GM21723 (cell line): ENCODE measurements at regions not wholly inside any gene's neighbourhood (a gene's known extent, or its start where the extent isn't known, plus 50 kb on each side); places are given as distances from the start of the nearest gene placed in this dataset.
"Not testable (repeated sequence)": the region's sequence is repeated elsewhere in the genome, so short reads cannot be mapped to it uniquely, and the experiment has no call there.

Source experiments
- ATAC-seq: cut with Tn5 transposase; IDR thresholded peaks from one replicate; pipeline ENCODE4 v1.9.1; 2021; ENCODE audit warnings: mild to moderate bottlenecking, moderate library complexity; ENCODE audit not compliant: unreplicated experiment

DNA sequence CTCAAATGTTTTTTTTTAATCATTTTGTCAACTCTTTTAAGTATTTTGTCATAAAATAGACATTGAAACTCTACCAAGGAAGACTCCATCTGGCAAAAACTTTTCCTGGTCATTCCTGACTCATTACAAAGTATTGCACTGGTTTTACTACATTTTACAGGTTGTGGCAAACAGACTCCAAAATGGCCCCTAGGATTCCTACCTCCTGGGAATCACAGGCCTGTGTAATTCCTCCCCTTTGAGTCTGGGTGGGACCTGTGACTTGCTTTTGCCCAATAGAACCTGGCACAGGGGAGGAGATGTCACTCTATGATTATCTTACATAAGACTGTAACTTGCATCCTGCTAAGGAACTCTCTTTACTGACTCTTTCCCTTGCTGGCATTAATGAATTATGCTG lies 123.6 kb upstream of the KCNJ6 start:
- ATAC-seq: no peak

DNA sequence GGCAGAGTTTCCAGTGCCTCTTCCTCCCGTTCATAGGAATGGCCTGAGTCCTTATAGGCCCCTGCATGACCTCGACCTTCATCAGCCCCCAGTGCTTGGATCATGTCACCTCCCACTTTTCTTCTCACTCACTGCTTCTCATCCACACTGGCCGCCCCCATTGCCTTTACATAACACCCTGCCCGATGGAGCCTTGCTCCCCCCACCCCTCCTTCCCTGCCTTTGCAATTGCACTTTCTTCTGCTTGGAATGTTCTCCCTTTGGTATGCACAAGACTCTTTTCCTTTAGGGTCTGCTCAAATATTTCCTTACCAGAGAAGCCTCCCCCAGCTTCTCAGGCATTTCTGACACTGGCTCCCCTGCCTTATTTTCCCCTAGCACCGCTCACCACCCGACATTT lies 125.2 kb upstream of the KCNJ6 start:
- ATAC-seq: no peak

DNA sequence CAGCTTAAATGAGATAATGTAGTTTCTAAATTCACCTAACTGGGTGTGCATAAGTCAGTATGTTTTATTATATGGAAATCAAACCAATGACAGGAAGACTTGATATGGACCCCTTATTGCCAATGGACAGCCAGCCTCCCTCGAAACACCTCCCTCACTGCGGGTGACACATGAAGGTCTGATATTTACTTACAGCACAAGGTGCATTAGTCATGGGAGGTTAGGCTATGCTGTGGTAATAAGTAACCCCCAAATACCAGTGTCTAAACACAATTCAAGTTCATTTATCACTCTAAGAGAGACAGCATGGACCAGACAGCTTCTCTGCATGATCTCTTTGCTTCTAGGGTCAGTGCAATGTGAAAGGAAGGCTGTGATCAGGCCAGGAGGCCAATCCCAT lies 126.0 kb upstream of the KCNJ6 start:
- no peak for ATAC-seq

DNA sequence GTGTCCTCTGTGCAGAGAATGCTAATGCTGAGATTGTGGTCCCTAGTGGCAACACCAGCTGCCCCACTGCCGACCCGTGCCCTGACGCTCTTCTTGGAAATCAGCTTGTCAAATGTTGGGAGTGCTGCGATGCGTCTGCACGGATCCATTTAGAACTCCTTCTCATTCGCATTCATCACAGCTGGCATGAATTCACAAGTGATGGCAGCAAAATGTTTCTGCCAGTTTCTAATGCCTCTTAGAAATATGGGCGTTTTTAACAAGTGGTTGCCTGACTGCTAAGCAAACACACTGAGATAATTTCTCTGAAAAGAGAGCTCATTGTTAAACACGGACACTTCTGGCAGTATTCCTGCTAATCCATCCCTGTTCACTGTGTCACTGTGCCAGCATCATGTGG lies 131.9 kb upstream of the KCNJ6 start:
- no peak for ATAC-seq

DNA sequence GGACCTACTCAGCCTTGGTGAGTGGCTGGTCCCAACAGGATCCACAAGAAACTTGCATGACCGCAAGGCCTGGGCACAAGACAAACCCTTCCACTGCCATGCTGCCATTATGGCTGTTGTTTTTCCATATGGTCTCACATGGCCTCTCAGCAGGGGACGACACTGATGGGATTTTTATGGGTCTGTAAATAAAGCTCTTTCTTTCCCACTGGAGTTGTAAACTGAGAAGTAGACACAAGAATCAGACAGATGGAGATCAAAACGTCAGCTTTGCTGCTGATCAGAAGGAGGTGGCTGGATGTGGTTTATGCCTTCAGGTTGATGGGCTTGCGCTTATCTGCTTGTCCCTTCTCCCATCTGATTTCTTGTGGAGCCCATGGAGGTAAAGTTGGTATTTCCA lies 138.1 kb upstream of the KCNJ6 start:
- no peak for ATAC-seq

DNA sequence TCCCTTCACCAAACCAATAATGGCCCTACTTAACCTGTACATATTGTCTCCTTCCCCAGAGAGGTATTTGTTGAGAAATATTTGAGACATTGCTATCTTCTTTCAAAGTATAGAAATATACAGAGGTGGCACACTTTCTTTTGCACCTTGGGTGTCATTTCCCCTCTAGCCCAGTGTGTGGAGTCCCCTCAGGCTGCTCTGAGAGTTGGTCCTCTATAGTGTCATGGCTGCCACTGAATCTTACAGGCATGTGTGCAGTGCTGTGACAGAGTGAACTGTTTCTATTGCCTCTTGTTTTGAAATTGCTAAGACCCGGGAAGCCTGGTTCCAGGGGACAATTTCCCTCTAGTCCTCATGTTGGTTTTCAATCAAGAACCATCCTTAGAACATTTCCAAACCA lies 140.2 kb upstream of the KCNJ6 start:
- ATAC-seq: no peak

DNA sequence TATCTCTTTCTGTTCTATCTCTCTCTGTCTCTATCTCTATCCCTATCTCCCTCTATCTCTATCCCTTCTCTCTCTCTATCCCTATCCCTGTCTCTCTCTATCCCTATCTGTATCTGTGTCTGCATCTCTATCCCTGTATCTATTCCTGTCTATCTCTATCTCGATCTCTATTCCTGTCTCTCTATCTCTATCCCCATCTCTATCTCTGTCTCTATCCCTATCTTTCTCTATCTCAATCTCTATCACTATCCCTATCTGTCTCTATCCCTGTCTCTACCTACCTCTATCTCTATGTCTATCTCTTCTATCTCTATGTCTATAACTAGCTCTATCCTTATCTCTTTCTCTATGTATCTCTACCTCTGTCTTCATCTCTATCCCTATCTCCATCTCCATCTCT lies 141.4 kb upstream of the KCNJ6 start:
- ATAC-seq: no peak

DNA sequence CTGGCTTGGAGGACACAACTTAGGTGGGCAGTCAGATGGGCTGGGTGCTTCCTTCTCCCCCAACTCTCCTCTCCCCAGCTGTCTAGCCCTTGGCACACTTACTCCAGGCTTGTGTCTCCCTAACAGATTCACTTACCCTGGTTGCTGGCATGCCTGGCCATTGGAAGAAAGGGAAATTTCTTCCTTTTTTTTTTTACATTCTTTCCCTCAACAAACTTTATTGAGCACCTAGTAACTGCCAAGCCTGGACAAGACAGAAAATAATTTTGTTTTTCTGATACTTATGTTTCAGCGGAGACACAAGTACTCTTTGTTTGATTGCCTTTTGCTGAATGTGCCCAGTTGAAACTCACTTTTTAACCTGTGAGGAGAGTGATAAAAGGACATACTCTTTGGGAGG lies 144.3 kb upstream of the KCNJ6 start:
- ATAC-seq: no peak

DNA sequence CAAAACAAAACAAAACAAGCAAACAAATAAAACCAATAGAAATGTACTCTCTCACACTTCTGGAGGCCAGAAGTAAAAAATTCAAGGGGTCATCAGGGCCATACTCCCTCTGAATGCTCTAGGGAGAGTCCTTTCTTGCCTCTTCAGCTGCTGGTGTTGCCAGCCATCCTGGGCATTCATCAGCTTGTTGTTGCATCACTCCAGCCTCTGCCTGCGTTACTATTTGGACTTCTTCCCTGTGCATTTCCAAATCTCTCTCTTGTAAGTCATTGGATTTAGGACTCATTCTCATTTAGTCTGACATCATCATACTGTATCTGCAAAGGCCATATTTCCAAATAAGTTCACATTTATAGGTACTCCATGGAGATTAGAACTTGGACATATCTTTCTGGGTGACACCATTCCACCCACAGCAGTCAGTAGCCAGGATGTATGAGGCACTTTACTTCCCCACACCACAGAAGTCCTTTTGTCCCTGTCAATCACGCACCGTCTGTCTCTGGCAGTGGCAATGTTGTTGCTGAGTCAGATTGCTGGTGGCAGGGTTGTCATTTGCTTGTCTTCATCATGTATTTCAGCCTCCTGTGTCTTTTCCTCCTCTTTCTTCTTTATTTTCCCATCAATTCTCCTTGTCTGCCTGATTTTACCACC lies 151.0 kb upstream of the KCNJ6 start:
- no peak for ATAC-seq

DNA sequence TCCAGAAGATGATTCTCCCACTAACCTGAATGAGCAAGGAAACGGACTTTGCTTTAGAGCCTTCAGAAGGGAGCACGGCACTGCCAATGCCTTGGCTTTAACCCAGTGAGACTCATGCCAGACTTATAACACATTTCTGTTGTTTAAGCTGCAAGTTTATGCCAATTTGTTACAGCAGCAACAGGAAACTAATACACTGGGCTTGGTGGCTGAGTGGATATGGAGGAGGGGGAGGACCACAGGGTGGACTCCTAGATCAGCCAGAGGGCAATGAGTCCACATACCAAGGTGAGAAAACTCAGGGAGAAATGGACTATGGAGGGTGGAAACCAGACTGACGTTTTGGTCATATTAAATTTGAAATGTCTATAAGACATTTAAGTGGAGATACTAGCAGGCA lies 156.2 kb upstream of the KCNJ6 start:
- no peak for ATAC-seq

DNA sequence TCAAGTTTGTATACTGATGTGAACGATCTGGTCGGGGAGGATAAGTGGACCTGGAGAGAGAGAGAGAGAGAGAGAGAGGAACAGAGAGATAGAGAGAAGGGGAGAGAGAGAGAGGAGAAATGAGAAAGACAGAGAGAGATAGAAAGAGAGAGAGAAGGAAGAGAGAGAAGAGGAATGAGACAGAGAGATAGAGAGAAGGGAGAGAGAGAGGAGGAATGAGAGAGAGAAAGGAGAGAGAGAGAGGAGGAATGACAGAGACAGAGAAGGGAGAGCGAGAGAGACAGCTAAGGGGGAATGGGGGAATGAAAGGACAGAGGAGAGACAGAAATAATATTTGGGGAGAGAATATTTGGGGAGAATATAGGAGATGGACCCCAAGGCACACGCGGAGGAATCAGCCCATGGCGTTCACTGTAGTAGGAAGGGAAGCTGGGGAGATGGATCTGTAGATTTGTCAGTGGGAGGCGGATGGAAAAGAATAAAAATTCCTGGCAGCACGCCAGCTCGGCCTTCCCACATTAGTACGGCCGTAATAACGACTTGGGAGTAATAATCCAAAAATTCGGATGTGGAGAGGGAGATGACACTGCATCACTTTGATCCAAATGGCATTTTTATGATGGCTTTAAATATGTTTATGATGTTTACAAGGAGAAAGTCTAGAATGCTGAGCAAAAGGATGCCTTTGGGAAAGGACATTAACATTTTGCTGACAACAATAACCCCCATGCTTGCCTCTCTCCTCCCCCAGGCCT lies 159.8 kb upstream of the KCNJ6 start:
- no peak for ATAC-seq

DNA sequence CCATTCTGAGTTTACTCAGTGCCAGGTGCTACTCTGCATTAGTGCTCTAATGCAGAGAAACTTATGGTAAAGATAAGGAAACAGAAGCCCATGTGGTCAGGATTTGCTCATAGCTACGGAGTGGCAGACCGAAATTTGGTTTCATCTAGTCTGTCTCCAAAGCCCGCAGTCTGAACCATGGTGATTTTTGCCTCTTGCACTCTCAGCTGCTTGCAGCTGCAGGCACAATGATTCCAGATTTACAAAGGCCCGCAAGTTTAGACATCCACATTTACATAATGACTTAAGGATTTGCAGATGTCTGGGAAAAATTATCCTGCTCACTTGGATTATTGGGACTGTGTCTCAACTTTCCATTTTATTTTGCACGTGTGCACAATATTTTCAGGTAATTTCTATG lies 161.3 kb upstream of the KCNJ6 start:
- no peak for ATAC-seq

DNA sequence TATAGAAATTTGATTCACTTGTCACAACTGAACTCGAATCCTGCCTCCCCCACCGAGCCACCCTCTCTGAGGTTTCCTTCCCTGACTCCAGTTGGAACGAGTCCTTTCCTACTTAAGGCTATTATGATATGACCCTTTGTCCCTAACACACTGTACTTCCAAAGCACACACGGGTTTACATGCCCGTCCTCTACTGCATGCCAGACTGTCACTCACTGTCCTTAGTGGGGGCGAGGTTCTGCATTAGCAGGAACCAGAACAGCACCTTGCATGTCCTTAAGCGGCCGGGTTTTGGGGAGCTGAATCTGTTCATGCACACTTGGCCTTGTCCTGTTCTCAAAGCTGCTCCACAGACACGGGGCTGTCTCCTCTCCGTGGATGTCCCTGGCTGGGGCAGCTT lies 164.6 kb upstream of the KCNJ6 start:
- no peak for ATAC-seq

DNA sequence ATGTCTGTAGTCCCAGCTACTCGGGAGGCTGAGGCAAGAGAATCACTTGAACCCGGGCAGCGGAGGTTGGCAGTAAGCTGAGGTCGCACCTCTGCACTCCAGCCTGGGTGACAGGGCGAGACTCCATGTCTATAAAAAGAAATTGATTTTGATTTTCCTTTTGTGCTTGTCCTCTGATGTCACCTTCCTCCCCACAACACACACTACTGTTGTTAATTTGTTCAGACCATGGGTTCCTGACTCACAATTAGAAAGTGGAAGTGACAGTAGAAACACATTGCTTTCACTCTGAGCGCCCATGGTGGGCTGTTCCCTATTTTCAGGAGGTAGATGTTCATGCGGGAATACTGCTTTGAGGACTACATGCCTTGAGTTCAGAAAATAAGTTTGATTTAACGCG lies 165.5 kb upstream of the KCNJ6 start:
- no peak for ATAC-seq

DNA sequence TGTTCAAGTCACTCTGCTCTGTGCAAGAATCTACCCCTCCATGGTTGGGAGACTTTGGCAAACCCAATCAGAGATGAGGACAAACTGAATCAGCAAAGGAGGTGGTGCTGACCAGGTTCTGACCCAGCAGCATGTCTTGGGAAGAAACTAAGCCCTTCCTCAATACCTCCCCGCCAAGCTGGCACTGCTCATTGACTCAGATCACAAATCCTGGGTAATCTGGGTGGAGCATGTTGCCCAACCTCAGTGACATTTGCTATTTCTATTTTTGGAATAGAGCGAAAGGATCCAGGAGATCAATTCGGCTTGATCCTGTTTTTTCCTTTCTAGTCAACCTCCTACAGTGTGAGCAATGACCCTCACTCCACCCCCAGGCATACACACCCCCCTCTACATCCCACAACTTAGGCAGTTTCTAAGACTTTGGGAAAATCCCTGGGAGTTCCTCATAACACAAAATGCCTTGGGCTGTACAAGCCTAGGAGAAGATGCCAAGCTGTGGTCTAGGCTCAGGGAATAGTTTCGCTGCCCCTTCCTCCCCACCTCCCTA lies 166.8 kb upstream of the KCNJ6 start:
- no peak for ATAC-seq

DNA sequence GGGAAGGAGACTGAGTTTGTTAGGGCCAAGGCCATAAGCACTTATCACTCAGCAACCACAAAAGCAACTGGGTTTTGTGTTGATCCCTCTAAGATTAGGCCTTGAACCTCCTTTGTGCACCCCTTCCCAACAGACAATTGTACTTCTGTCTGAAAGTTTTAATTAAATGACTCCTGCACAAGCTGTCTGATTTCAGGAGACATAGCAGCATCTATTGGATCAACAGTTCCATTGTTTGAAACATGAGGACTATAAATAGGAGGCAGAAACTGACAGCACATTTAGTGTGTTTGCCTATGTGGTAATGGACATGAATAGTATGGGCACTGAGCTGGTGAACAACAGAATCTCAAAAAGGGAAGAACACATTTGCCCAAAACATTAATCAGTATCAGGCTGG lies 167.3 kb upstream of the KCNJ6 start:
- ATAC-seq: no peak

DNA sequence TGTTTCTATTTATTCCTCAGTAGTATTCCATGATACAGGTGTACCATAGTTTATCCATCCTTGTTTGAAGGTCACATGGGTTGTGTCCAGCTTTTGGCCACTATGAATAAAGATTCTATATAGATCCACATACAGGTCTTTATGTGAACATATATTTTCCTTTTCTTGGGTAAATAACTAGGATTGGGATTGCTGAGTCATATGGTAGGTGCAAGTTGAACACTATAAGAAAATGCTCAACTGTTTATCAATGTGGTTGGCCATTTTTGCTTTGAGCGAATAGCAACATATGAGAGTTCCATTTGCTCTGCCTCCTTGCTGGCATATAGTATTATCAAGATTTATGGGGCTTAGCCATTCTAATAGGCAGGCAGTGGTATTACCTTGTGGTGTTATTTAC lies 170.2 kb upstream of the KCNJ15 start:
- no peak for ATAC-seq

DNA sequence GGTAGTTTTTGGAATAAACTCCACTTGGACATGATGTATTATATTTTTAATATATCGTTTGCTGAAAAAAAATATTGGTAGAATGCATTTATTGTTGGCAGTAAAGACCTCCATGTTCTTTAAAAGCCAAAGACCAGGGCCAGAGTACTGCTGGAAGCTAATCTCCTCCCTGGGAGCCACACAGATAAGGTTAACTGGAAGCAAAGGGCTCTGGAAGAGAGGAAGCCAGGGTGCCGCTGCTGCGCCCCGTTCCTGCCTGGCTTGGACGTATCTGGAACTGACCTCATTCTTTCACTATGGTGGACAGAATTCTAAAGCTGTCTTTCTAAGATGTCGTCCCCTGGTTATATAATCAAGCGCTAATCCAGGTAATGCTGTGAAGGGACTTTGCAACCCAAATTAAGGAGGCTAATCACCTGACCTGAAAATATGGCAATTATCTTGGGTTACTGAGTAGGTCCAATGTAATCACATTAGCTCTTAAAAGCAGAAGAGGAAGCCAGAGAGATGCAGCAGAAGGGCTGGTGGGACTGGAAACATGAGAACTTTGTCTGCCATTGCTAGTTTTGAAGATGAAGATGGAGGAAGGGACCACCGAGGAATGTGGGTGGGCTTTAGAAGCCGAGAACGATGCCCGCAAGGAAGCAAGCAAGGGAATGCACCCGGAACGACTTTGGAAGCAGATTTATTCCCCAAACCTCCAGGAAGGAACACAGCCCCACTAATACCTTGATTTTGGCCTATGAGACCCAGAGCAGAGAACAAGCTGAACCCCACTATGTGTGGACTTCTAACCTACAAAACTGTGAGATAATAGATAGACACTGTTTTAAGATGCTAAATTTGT lies 167.7 kb upstream of the KCNJ15 start:
- ATAC-seq: no peak

DNA sequence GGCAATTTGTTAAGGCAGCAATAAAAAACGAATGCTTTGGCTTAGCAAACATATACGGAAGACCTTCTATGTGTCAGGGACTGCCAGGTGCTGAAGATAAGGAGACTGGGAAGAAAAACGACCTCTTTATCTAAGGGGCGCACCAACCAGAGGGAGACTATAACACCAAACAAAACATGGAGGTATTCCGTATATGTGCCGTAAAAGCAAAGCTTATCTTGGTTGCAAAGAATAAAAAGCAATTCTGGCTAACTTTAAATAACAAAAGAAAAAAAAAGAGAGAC lies 167.1 kb upstream of the KCNJ15 start:
- ATAC-seq: no peak

DNA sequence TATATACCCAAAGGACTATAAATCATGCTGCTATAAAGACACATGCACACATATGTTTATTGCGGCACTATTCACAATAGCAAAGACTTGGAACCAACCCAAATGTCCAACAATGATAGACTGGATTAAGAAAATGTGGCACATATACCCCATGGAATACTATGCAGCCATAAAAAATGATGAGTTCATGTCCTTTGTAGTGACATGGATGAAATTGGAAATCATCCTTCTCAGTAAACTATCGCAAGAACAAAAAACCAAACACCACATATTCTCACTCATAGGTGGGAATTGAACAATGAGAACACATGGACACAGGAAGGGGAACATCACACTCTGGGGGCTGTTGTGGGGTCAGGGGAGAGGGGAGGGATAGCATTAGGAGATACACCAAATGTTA lies 165.7 kb upstream of the KCNJ15 start:
- not testable (repeated sequence) for ATAC-seq

DNA sequence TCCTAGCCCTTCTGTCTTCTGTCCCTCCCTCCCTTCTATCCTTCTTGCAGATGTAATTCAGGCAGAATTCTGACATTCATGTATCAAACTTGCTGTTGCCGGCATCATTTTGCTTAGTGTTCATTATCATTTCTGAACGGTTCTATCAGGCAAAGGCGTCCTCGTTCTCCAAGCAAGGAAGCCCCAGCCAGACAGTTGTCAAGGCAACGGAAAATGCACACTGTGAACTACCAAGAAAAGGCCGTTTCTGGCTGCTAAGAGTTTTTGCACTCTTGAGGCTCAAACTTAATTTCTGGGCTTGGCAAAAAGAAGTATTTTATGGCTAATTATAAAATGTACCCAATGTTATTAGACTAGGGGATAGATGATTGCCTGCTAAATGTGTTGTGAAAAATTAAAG lies 164.7 kb upstream of the KCNJ15 start:
- ATAC-seq: no peak

DNA sequence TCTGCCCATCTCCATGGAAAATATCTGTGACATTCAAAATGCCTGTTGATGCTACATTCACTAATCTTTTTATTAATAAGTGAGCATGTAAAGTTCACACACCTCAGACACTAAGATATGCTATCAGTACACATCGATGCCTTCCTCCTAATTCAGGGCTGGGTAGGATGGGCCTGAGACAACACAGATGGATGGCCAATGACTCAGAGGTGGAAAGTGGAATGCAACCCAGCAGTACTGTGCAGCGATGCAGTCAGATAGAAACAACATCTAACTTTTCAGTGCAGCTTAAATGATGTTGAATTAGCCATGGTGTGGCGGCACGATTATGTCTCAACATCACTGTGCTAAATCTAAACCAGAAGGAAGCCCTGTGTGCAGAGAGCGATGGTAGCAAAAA lies 161.6 kb upstream of the KCNJ15 start:
- ATAC-seq: no peak
